ENCODE measurements at regions not wholly inside any gene's neighbourhood (a gene's known extent, or its start where the extent isn't known, plus 50 kb on each side); places are given as distances from the start of the nearest gene placed in this dataset.

- TF ChIP-seq CTCF (IDR thresholded peaks at IDR 0.05 in 2 of 3, conservative IDR thresholded peaks at IDR 0.05 in 1 of 3; ENCODE audit: borderline replicate concordance in 1 of 3, insufficient read depth in 1 of 3, low read depth in 2 of 3, low read length in 2 of 3) = no peak
- TF ChIP-seq RAD21 (IDR thresholded peaks at IDR 0.05; ENCODE audit: low read depth) = no peak
- no peak for TF ChIP-seq JUND (IDR thresholded peaks at IDR 0.05)
- no peak for TF ChIP-seq ATF3 (IDR thresholded peaks at IDR 0.05)
- TF ChIP-seq TCF7L2 (IDR thresholded peaks at IDR 0.05; ENCODE audit: borderline replicate concordance, extremely low read depth, insufficient read depth, insufficient read length) = no peak
- no peak for TF ChIP-seq REST (IDR thresholded peaks at IDR 0.05; ENCODE audit: low read depth)
- TF ChIP-seq CEBPB (IDR thresholded peaks at IDR 0.05; ENCODE audit: low read depth) = no peak
- no peak for TF ChIP-seq MAX (IDR thresholded peaks at IDR 0.05)
- no peak for TF ChIP-seq POLR2AphosphoS5 (IDR thresholded peaks at IDR 0.05; ENCODE audit: low read depth, low read length)
- TF ChIP-seq POLR2A (IDR thresholded peaks at IDR 0.05; ENCODE audit: borderline replicate concordance, extremely low read depth, insufficient read depth, insufficient read length) = no peak
- no peak for TF ChIP-seq ZNF274 (IDR thresholded peaks at IDR 0.05; ENCODE audit: low read depth, low read length)
These were observed 110.8 kb upstream of the LIPC start for GRCh38 chr15:58321034-58321433.

Data from HCT116 (cell line).